H1 (cell line): ENCODE measurements at regions not wholly inside any gene's neighbourhood (a gene's known extent, or its start where the extent isn't known, plus 50 kb on each side); places are given as distances from the start of the nearest gene placed in this dataset.
"Not testable (repeated sequence)": the region's sequence is repeated elsewhere in the genome, so short reads cannot be mapped to it uniquely, and the experiment has no call there.

Experiments used
- CTCF ChIA-PET: fragments of 300-600 bp; sonication (Branson Sonifier 250); formaldehyde crosslinking; loops from one replicate; lab custom pipeline; 2021; ENCODE audit not compliant: partially characterized antibody; lab: Charles Lee
- POLR2A ChIA-PET: fragments of 300-600 bp; sonication (Branson Sonifier 250); formaldehyde crosslinking; loops from one replicate; lab custom pipeline; 2021; ENCODE audit warnings: inconsistent platforms; ENCODE audit not compliant: partially characterized antibody; lab: Charles Lee
- DNase-seq, 2 experiments: peaks; one replicate each; pipeline versions ENCODE4 v3.0.0 to v3.0.0-alpha.2; 2010 to 2022; ENCODE audit warnings: low spot score in 2 of 2, low read depth in 1 of 2, mixed read lengths in 1 of 2
- FAIRE-seq: peaks from 2 replicates; lab custom pipeline; 2011; peaks lifted over from hg19 to GRCh38; lab: Jason Lieb, UNC
- H2AFZ ChIP-seq: 2 replicates; pipeline ENCODE4 v1.8.1; 2012; ENCODE audit warnings: low read length, inconsistent platforms
- H2AK5ac ChIP-seq: 2 replicates; pipeline ENCODE4 v1.6.1; 2013; ENCODE audit warnings: low read depth, low read length
- H2BK120ac ChIP-seq: replicated peaks from 2 replicates; pipeline ENCODE3; 2013; ENCODE audit warnings: low read depth, low read length, inconsistent platforms
- H2BK12ac ChIP-seq: 2 replicates; pipeline ENCODE4 v1.6.1; 2013; ENCODE audit warnings: low read depth, low read length
- H2BK15ac ChIP-seq: 2 replicates; pipeline ENCODE4 v1.6.1; 2013; ENCODE audit warnings: low read length
- H2BK20ac ChIP-seq: 2 replicates; pipeline ENCODE4 v1.6.1; 2013; ENCODE audit warnings: low read length
- H2BK5ac ChIP-seq: 2 replicates; pipeline ENCODE4 v1.6.1; 2013; ENCODE audit warnings: low read depth, low read length
- H3K14ac ChIP-seq: 2 replicates; pipeline ENCODE4 v1.6.1; 2013; ENCODE audit warnings: inconsistent platforms; ENCODE audit not compliant: insufficient read length
- H3K18ac ChIP-seq: 2 replicates; pipeline ENCODE4 v1.6.1; 2013; ENCODE audit warnings: low read length; ENCODE audit errors: extremely low read depth
- H3K23ac ChIP-seq: 2 replicates; pipeline ENCODE4 v1.6.1; 2013; ENCODE audit warnings: inconsistent platforms; ENCODE audit not compliant: insufficient read length
- H3K23me2 ChIP-seq: 2 replicates; pipeline ENCODE4 v1.6.1; 2013; ENCODE audit warnings: low read depth, low read length
- H3K27ac ChIP-seq: 2 replicates; pipeline ENCODE4 v1.6.1; 2011; ENCODE audit warnings: low read depth, low read length, inconsistent platforms
- H3K27me3 ChIP-seq, 4 experiments: replicated peaks in 1 of 4; 1 replicate in 1 of 4; 2 replicates in 3 of 4; pipeline versions ENCODE4 v1.6.1 to v1.8.1; 2011 to 2013; ENCODE audit warnings: low read length in 3 of 4, mild to moderate bottlenecking in 3 of 4, inconsistent platforms in 2 of 4, mixed read lengths in 2 of 4, moderate library complexity in 1 of 4; ENCODE audit not compliant: control insufficient read depth in 3 of 4, insufficient read depth in 3 of 4; ENCODE audit errors: extremely low read depth in 1 of 4
- H3K36me3 ChIP-seq, 4 experiments: 2 replicates each; pipeline versions ENCODE4 v1.6.1 to v1.8.1; 2011 to 2013; ENCODE audit warnings: mild to moderate bottlenecking in 4 of 4, low read length in 3 of 4, moderate library complexity in 2 of 4, control low read depth in 1 of 4, inconsistent platforms in 1 of 4; ENCODE audit not compliant: insufficient read depth in 4 of 4, control insufficient read depth in 2 of 4
- H3K4ac ChIP-seq: replicated peaks from 2 replicates; pipeline ENCODE3; 2013; ENCODE audit warnings: low read length, low read depth, mixed read lengths, inconsistent platforms; ENCODE audit not compliant: insufficient read length
- H3K4me1 ChIP-seq, 4 experiments: replicated peaks in 1 of 4; 1 replicate in 1 of 4; 2 replicates in 3 of 4; pipeline versions ENCODE4 v1.6.1 to v1.8.1; 2011 to 2013; ENCODE audit warnings: low read length in 3 of 4, inconsistent platforms in 2 of 4, mixed read lengths in 1 of 4; ENCODE audit not compliant: insufficient read depth in 4 of 4, control insufficient read depth in 3 of 4
- H3K4me2 ChIP-seq, 2 experiments: 2 replicates each; pipeline versions ENCODE4 v1.6.1 to v1.8.1; 2011 to 2013; ENCODE audit warnings: low read depth in 2 of 2, low read length in 2 of 2, control low read depth in 1 of 2, inconsistent platforms in 1 of 2, mild to moderate bottlenecking in 1 of 2; ENCODE audit not compliant: insufficient read depth in 1 of 2
- H3K4me3 ChIP-seq, 4 experiments: fragments of 200-600, 300-600 bp in 1 of 4; sonication (generic), shearing (Covaris generic), sonication (Bioruptor Twin) in 1 of 4; 2 replicates each; pipeline versions ENCODE4 v1.5.1 to v1.8.1; 2011 to 2016; ENCODE audit warnings: low read length in 4 of 4, low read depth in 3 of 4, control low read depth in 2 of 4, inconsistent platforms in 2 of 4, mild to moderate bottlenecking in 2 of 4, mixed read lengths in 1 of 4, moderate library complexity in 1 of 4; ENCODE audit not compliant: insufficient read depth in 2 of 4; ENCODE audit errors: extremely low read depth in 1 of 4
- H3K56ac ChIP-seq: replicated peaks from 2 replicates; pipeline ENCODE3; 2013; ENCODE audit warnings: low read depth, mild to moderate bottlenecking, mixed read lengths, low read length, inconsistent platforms; ENCODE audit not compliant: insufficient read length
- H3K79me1 ChIP-seq: 2 replicates; pipeline ENCODE4 v1.6.1; 2013; ENCODE audit warnings: low read depth, low read length, control low read depth
- H3K79me2 ChIP-seq, 2 experiments: 2 replicates each; pipeline versions ENCODE4 v1.6.1 to v1.8.1; 2012 to 2013; ENCODE audit warnings: low read length in 2 of 2, mild to moderate bottlenecking in 2 of 2, inconsistent platforms in 1 of 2; ENCODE audit not compliant: insufficient read depth in 2 of 2, control insufficient read depth in 1 of 2
- H3K9ac ChIP-seq, 4 experiments: replicated peaks in 1 of 4; 1 replicate in 1 of 4; 2 replicates in 3 of 4; pipeline versions ENCODE4 v1.6.1 to v1.8.1; 2011 to 2013; ENCODE audit warnings: low read depth in 3 of 4, low read length in 3 of 4, control low read depth in 2 of 4, mild to moderate bottlenecking in 2 of 4, moderate library complexity in 2 of 4, inconsistent platforms in 1 of 4; ENCODE audit errors: extremely low read depth in 1 of 4
- H3K9me3 ChIP-seq, 2 experiments: 2 replicates each; pipeline versions ENCODE4 v1.6.1 to v1.8.1; 2012 to 2013; ENCODE audit warnings: mild to moderate bottlenecking in 2 of 2, moderate library complexity in 2 of 2, control low read depth in 1 of 2, inconsistent platforms in 1 of 2, low read depth in 1 of 2, low read length in 1 of 2, mixed read lengths in 1 of 2; ENCODE audit not compliant: insufficient read depth in 2 of 2
- H4K20me1 ChIP-seq, 2 experiments: replicated peaks in 1 of 2; 2 replicates each; pipeline versions ENCODE3 to v1.8.1; 2011 to 2013; ENCODE audit warnings: inconsistent platforms in 2 of 2, low read length in 2 of 2, mild to moderate bottlenecking in 1 of 2; ENCODE audit not compliant: insufficient read depth in 2 of 2, control insufficient read depth in 1 of 2
- H4K5ac ChIP-seq: 2 replicates; pipeline ENCODE4 v1.6.1; 2013; ENCODE audit warnings: low read length, low read depth, mixed read lengths, inconsistent platforms; ENCODE audit not compliant: insufficient read length
- H4K8ac ChIP-seq: 2 replicates; pipeline ENCODE4 v1.8.0; 2013; ENCODE audit warnings: mild to moderate bottlenecking, moderate library complexity, low read length, inconsistent platforms; ENCODE audit not compliant: insufficient read depth; ENCODE audit errors: extremely low read depth
- H4K91ac ChIP-seq: replicated peaks from 2 replicates; pipeline ENCODE3; 2013; ENCODE audit warnings: low read length, mixed read lengths, inconsistent platforms; ENCODE audit not compliant: insufficient read length
- WGBS, 2 experiments: shearing (Covaris generic) in 1 of 2; methylation state at CpG; one replicate each; pipeline versions ENCODE4 v1.1.6 to v1.1.7; 2013 to 2015; ENCODE audit warnings: low lambda C conversion rate in 2 of 2, mixed read lengths in 2 of 2, inconsistent platforms in 1 of 2, low coverage in 1 of 2, missing lambda C conversion rate in 1 of 2; ENCODE audit not compliant: insufficient replicate concordance in 2 of 2, insufficient coverage in 1 of 2, insufficient read length in 1 of 2; ENCODE audit errors: extremely low coverage in 1 of 2, missing lambda C conversion rate in 1 of 2; 5-methylcytosine and 5-hydroxymethylcytosine counted together

- H4K20me1 ChIP-seq, H4K8ac ChIP-seq, H3K9ac ChIP-seq, H2BK120ac ChIP-seq, H2BK5ac ChIP-seq, H2BK15ac ChIP-seq, POLR2A ChIA-PET, H3K27ac ChIP-seq, H2BK12ac ChIP-seq, H3K4me3 ChIP-seq, H3K9me3 ChIP-seq, H3K4me1 ChIP-seq, H3K79me1 ChIP-seq, H3K23ac ChIP-seq, H3K79me2 ChIP-seq, H2BK20ac ChIP-seq, H3K36me3 ChIP-seq, H4K91ac ChIP-seq, H3K23me2 ChIP-seq, H3K18ac ChIP-seq, H3K14ac ChIP-seq, H3K56ac ChIP-seq, H3K4ac ChIP-seq, FAIRE-seq, H3K27me3 ChIP-seq, DNase-seq, CTCF ChIA-PET, H3K4me2 ChIP-seq, H2AK5ac ChIP-seq, H4K5ac ChIP-seq: not testable (repeated sequence)
- 92% methylated on average over 8 of the region's 8 CpGs; no CpG with 5 or more reads in 1 of the 2 experiments for WGBS, 2 experiments
- H2AFZ ChIP-seq, result peak overlapping the region; percentile 41; the same call in 1 of the 2 replicates
These were observed 107.4 kb downstream of the LMO4 start for GRCh38 chr1:87436115-87436514.
